Activated T-cell treated with anti-CD3 and anti-CD28 coated beads, Interleukin-2, amount 50 U/mL, for 4 hours (primary cell): ENCODE measurements at regions not wholly inside any gene's neighbourhood (a gene's known extent, or its start where the extent isn't known, plus 50 kb on each side); places are given as distances from the start of the nearest gene placed in this dataset.

Experiments used
- ATAC-seq, 2 donors: fragments of 200-7000 bp; cut with Tn5 transposase; one replicate each; pipeline ENCODE4 v1.10.0; 2021
- DNase-seq: peaks from one replicate; pipeline ENCODE4 v3.0.0-alpha.2; 2020
- H3K27me3 Mint-ChIP-seq: one replicate; pipeline ENCODE4 v1.8.0; 2021; ENCODE audit warnings: low read depth, mixed read lengths
- H3K36me3 Mint-ChIP-seq: one replicate; pipeline ENCODE4 v1.8.0; 2022; ENCODE audit warnings: mixed read lengths; ENCODE audit not compliant: insufficient read depth
- H3K4me1 Mint-ChIP-seq: one replicate; pipeline ENCODE4 v1.8.0; 2021; ENCODE audit warnings: low read depth, mixed read lengths
- H3K4me3 Mint-ChIP-seq: one replicate; pipeline ENCODE4 v1.8.0; 2021; ENCODE audit warnings: mild to moderate bottlenecking, moderate library complexity, mixed read lengths
- H3K9me3 Mint-ChIP-seq: one replicate; pipeline ENCODE4 v1.8.0; 2021; ENCODE audit warnings: mixed read lengths

DNA sequence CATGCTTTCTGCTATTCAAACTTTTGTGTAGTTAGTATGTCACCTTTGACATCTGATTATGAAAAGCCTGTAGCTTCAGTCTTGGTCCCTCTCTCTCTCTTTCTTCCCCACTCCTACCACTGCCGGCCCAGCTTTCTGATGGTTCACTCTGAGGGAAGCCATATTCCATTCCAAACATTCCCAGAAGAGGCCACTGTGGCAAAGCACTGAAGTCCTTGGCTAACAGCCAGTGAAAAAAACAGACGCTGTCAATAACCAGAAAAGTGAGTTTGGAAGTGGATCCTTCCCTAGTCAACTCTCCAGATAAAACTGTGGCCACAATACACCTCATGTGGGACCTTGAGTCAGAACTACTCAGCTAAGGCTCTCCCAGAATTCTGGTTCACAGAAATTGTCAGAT, 950.7 kb upstream of the PHF14 start:
- no peaks in the 10 kb centered on the region for H3K4me1 Mint-ChIP-seq

DNA sequence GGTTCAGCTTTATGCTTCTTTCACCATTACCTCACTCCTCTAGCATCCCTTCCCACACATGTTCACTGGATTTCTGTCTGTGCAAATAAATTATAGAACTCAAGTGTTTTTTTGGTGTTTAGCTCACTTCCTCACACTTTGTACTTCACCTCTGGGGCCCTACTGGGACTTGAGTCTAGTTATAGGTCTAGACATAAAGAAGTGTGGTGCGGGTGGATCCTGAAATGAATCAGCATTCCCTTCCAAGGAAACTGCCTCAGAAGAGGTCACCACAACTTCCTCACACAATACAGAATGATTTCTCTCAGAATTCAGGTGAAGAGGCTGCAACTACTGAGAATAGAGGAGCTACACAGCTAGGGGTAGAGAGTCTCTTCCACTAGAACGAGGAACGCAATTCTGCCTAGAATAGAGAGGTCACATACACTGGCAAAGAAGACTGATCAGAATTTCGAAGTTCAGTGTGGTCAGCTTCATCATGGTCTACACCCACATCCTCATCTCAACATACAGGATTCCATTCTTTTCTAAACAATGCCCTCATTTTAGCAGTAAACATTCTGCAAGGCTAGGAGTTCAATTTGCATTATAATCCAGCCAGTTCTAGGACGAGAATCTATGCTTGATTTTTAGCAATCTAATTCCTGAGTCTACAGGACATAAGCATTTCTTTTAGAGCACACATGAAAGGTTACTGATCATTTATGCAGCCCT, 938.7 kb upstream of the PHF14 start:
- Mint-ChIP-seq H3K4me3 (no peak overlapping the region), H3K36me3 (no peaks in the 10 kb centered on the region), H3K4me1 (no peaks in the 10 kb centered on the region), H3K9me3 (peaks cover 15% of the 10 kb centered on the region), H3K27me3 (no peaks in the 10 kb centered on the region)
- DNase-seq (no peak), ATAC-seq (no peak)

More for the DNA sequence above, 950.7 kb upstream of the PHF14 start:
- Mint-ChIP-seq H3K9me3 (peaks cover 24% of the 10 kb centered on the region), H3K27me3 (no peaks in the 10 kb centered on the region), H3K4me3 (no peak overlapping the region), H3K36me3 (no peaks in the 10 kb centered on the region)
- DNase-seq (no peak), ATAC-seq (no peak)

DNA sequence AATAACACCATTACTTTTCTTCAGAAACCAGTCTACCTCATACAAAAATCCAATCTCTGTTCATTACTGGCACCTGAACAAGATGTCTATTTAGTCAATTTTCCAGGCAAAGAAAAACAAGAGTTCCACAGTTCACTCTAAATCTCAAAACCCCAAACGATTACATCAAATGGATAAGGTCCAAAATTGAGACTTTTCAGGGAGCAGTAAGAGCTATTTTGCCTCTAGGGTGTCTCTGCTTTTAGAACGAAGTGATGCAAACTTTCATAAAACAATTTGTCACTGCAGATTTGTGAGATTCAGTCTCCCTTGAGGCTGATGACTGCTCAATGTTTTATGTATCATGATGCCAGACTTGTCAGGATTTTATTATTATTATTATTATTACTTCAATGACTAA, 937.0 kb upstream of the PHF14 start:
- no peak overlapping the region for H3K4me3 Mint-ChIP-seq
- H3K4me1 Mint-ChIP-seq, result no peaks in the 10 kb centered on the region
- no peak for ATAC-seq

DNA sequence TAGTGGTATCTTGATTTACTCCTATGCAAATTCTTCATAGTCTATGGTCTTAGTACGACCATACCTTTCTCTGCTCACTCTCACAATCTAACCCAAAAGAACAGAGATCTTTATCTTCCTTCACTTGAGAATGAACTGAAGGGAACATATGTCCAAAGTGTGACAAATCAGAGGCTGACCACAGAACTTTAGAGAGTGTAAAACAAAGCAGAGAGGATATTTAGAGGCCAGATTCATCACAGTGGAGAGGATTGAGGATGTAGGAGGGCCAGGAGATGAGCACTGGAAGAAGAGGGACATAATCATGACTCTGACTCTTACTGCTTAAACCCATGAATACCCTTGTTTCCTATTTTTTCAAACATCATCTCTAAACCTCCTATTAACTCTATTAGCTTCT, 935.3 kb upstream of the PHF14 start:
- DNase-seq, result no peak
- Mint-ChIP-seq H3K9me3 (peaks cover 9% of the 10 kb centered on the region), H3K27me3 (no peaks in the 10 kb centered on the region), H3K4me3 (no peak overlapping the region), H3K36me3 (no peaks in the 10 kb centered on the region), H3K4me1 (no peaks in the 10 kb centered on the region)
- ATAC-seq, result no peak

More for the DNA sequence above, 937.0 kb upstream of the PHF14 start:
- no peak for DNase-seq
- peaks cover 9% of the 10 kb centered on the region for H3K9me3 Mint-ChIP-seq
- no peaks in the 10 kb centered on the region for H3K27me3 Mint-ChIP-seq
- no peaks in the 10 kb centered on the region for H3K36me3 Mint-ChIP-seq

DNA sequence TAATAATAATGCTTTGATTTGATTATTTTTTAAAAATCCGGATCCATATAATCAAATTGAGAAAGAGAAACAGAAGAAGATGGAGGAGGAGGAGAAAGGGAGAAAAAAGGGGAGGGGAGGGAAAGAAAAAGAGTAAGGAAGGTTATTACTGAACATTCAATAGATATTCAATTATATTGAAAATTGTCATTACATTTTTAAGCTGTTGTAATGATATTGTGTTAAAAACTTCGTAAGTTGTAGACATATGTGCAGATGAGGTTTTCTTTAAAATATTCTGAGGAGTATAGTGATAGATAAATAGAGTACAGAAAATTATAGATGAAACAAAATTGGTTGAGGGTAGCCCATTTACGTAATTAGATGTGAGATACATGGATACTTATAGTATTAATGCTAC, 933.0 kb upstream of the PHF14 start:
- Mint-ChIP-seq H3K36me3 (no peaks in the 10 kb centered on the region), H3K27me3 (no peaks in the 10 kb centered on the region), H3K4me3 (no peak overlapping the region), H3K4me1 (no peaks in the 10 kb centered on the region), H3K9me3 (peaks cover 4% of the 10 kb centered on the region)
- no peak for ATAC-seq
- no peak for DNase-seq

DNA sequence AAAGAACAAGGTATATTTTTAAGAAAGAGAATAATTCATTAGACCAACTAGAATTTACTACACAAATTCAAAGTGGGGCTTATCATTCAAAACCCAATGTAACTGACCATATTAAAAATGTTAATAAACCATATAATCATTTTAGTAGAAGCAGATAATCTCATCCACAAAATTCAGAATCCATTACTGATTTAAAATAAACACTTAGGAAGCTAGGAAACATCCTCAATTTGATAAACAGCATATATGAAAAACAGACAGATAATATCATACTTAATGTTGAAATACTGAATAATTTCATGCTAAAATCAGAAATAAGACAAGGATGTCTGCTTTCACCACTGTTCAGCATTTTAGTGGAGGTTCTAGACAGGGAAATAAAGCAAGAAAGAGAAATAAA, 902.8 kb upstream of the PHF14 start:
- peaks cover 6% of the 10 kb centered on the region for H3K9me3 Mint-ChIP-seq

DNA sequence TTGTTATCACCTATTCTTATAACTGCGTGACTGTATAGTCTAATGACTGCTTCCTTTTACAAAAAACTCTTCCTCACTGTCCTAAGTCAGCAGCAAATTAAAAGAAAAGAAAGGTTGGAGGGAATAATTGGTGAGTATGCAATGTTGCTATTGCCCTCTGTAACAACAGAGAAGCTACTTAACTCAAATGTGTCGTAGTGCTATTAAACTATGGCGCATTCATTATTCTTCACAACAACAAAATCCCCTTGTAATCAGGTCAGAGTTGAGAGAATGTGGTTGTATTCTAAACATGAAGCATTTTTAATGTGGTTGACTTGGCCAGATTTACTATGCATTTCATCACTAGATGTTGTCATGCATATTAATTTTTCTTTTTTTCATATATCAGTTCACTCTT, 897.8 kb upstream of the PHF14 start:
- DNase-seq, result no peak
- Mint-ChIP-seq H3K27me3 (no peaks in the 10 kb centered on the region), H3K4me1 (no peaks in the 10 kb centered on the region), H3K9me3 (peaks cover 3% of the 10 kb centered on the region), H3K4me3 (no peak overlapping the region), H3K36me3 (no peaks in the 10 kb centered on the region)
- no peak for ATAC-seq

More for the DNA sequence above, 902.8 kb upstream of the PHF14 start:
- H3K27me3 Mint-ChIP-seq, result no peaks in the 10 kb centered on the region
- ATAC-seq (no peak), DNase-seq (no peak)
- H3K4me1 Mint-ChIP-seq, result no peaks in the 10 kb centered on the region
- H3K4me3 Mint-ChIP-seq, result no peak overlapping the region
- H3K36me3 Mint-ChIP-seq, result no peaks in the 10 kb centered on the region

DNA sequence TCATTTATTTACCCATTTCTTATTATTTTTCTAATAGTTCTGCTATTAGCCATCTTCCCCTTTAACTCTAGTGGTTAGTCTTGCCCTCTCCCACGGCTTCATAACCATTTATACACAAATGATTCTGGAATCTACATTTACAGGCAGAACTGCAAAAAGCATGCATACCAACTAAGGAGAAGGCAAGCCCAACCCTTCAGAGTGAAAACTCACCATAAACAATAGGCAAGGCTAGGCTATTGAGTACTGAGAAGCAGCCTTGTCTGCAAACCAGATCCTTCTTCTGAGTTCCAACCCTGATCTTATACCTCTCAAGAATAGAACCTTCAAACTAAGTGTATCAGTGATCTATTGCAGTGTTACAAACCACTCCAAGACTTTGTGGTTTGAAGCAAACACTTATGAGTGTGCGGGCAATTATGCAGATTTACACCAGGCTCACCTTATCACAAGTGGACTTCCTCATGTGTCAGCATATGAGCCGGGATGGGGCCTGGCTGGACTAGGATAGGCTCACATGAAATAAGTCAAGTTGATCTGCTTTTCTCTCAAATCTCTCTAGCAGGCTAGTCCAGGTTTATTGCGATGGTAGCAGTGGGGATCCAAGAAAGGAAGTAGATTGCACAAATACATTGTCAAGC, 896.9 kb upstream of the PHF14 start:
- Mint-ChIP-seq H3K36me3 (no peaks in the 10 kb centered on the region), H3K27me3 (no peaks in the 10 kb centered on the region), H3K4me1 (no peaks in the 10 kb centered on the region), H3K9me3 (peaks cover 3% of the 10 kb centered on the region), H3K4me3 (no peak overlapping the region)
- no peak for ATAC-seq
- no peak for DNase-seq

DNA sequence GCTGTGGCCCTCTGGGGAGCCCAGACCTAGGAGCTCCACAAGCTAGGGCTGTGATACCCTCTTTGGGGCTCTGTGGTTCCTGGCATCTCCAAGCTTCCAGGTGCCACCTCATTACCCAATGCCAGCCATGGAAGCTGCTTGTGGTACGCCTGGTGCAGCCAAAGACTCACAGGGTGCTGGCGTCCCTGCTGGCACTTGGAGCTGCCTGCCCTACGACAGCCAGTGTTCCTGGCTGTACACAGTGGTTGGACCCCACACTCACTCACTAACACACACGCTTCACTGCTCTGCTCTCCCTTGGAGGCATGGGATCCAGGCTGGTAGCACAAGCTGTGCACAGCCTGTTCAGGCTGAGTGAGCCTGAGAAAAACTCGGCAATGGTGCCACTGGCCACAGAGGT, 894.1 kb upstream of the PHF14 start:
- Mint-ChIP-seq H3K36me3 (no peaks in the 10 kb centered on the region), H3K9me3 (peaks cover 3% of the 10 kb centered on the region), H3K4me1 (no peaks in the 10 kb centered on the region), H3K27me3 (no peaks in the 10 kb centered on the region), H3K4me3 (no peak overlapping the region)
- ATAC-seq (no peak), DNase-seq (no peak)

DNA sequence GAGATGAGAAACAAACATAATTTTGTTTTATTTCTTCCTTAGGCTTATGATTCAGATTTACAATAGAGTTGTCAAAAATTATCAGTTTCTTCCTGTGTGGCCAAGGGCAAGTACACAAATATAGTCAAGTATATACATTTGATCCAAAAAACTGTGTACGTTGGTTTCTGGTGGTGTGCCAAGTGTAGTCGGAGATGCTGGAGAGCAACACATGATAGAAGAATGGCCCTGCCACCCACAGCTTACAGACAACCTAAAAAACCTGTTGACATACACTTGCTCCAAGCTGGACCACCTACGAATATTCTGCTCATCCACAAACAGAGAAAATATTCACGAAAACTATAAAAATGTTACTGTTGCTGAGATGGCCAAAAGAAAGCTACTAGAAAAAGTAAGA, 890.8 kb upstream of the PHF14 start:
- H3K4me1 Mint-ChIP-seq, result no peaks in the 10 kb centered on the region
- no peak overlapping the region for H3K4me3 Mint-ChIP-seq
- ATAC-seq, result no peak
- no peaks in the 10 kb centered on the region for H3K36me3 Mint-ChIP-seq
- H3K27me3 Mint-ChIP-seq, result no peaks in the 10 kb centered on the region
- H3K9me3 Mint-ChIP-seq, result peaks cover 7% of the 10 kb centered on the region
- no peak for DNase-seq

DNA sequence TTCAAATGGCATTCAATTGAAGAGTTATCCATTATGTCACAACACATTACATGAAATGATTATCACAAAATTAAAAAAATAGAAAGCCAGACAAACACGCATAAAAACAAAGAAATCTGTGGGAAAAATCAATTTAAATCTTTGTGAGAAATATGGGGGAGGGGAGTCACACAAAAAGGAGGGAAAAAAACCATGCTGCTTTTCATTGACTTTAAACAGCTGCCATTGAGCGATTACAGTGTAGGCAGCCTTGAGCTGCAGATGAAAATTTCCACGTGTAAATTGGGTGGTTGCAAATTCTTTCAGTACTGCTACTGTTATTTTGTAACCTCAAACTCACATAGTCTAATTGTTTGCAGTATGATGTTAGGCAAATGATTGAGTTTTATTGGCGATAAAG, 889.9 kb upstream of the PHF14 start:
- no peak overlapping the region for H3K4me3 Mint-ChIP-seq
- no peak for ATAC-seq
- no peaks in the 10 kb centered on the region for H3K27me3 Mint-ChIP-seq
- no peaks in the 10 kb centered on the region for H3K4me1 Mint-ChIP-seq
- peaks cover 7% of the 10 kb centered on the region for H3K9me3 Mint-ChIP-seq
- DNase-seq, result no peak
- no peaks in the 10 kb centered on the region for H3K36me3 Mint-ChIP-seq

DNA sequence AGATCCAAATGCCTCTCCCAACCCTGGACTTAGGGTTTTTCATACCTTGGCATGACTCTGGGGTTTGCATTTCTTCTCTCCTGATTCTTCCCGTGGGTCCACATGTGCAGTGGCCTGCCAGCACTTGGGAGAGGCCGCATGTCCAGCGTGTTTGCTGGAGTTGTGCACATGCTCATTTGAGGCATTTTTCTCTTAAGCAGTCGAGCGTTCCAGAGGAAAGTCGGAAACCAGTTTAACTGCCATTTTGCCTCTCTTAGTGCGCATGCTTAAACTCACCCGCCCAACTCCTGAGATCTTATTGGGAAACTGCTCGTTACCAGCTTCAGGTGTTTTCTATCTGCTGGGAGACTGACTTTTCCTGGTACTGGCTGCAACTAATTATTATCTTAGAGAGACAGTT, 888.4 kb upstream of the PHF14 start:
- Mint-ChIP-seq H3K9me3 (peaks cover 7% of the 10 kb centered on the region), H3K36me3 (no peaks in the 10 kb centered on the region), H3K4me3 (no peak overlapping the region), H3K4me1 (no peaks in the 10 kb centered on the region), H3K27me3 (no peaks in the 10 kb centered on the region)
- DNase-seq, result no peak
- no peak for ATAC-seq

DNA sequence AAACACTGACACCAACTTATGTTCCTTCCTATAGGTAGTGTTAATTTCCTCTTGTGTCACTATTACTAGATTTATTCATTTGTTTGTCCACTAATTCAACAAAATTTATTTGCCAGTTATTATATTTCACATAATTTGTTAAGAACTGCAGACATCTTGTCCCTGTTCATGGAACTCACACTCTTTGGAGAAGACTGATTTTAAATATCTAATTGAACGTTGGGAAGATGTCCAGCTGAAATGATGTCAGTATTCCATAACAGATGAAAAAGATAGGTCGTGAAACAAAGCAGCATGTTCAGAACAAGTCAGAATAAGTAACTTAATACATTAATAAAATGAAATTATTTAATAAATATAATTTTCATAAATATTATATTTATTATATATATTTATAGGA, 873.1 kb upstream of the PHF14 start:
- ATAC-seq (no peak), DNase-seq (no peak)
- Mint-ChIP-seq H3K36me3 (no peaks in the 10 kb centered on the region), H3K4me1 (no peaks in the 10 kb centered on the region), H3K9me3 (no peaks in the 10 kb centered on the region), H3K4me3 (no peak overlapping the region), H3K27me3 (no peaks in the 10 kb centered on the region)

DNA sequence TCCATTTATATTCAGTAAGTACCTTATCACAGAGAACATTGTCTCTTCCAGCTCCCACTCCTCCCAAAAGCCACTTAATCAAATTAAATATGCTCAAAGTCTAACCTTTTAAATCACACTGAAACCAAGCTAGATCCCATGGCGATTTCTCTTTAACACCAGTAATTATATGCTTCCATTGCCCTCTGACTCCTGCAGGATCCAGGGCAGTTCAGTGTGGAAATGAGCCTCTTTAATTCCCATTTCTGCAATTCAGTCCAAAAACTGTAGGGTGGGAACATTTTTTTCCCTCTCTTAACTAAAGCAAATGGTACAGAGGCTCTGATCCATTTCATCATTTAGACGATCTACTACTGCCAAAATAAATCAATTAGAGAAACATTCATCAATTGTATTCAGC, 872.3 kb upstream of the PHF14 start:
- ATAC-seq, result no peak
- Mint-ChIP-seq H3K27me3 (no peaks in the 10 kb centered on the region), H3K36me3 (no peaks in the 10 kb centered on the region), H3K4me3 (no peak overlapping the region), H3K4me1 (no peaks in the 10 kb centered on the region), H3K9me3 (no peaks in the 10 kb centered on the region)
- DNase-seq, result no peak

DNA sequence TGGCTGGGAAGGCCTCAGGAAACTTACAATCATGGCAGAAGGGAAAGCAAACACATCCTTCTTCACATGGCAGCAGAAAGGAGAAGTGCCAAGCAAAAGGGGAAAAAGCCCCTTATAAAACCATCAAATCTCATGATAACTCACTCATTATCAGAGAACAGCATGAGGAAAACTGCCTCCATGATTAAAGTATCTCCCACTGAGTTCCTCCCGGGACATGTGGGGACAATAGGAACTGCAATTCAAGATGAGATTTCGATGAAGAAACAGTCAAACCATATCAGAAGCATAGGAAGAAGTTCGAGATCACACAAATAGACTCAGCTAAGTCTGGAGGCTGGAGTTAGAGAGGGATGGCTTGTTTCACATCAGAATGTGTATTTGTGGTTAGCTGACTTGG, 869.4 kb upstream of the PHF14 start:
- Mint-ChIP-seq H3K4me1 (no peaks in the 10 kb centered on the region), H3K36me3 (no peaks in the 10 kb centered on the region), H3K4me3 (no peak overlapping the region), H3K27me3 (no peaks in the 10 kb centered on the region), H3K9me3 (no peaks in the 10 kb centered on the region)
- ATAC-seq (no peak), DNase-seq (no peak)
